Myocyte (in vitro differentiated cells): ENCODE measurements at regions not wholly inside any gene's neighbourhood (a gene's known extent, or its start where the extent isn't known, plus 50 kb on each side); places are given as distances from the start of the nearest gene placed in this dataset.
"Not testable (repeated sequence)": the region's sequence is repeated elsewhere in the genome, so short reads cannot be mapped to it uniquely, and the experiment has no call there.

Experiments
- DNase-seq: peaks from one replicate; pipeline ENCODE4 v3.0.0-alpha.2; 2012; ENCODE audit warnings: low read depth

GRCh38 chr13:86846501-86846900 is 824.7 kb upstream of the SLITRK5 start:
- DNase-seq: peak; percentile 24

- DNase-seq: no peak
These were observed 822.5 kb upstream of the SLITRK5 start for GRCh38 chr13:86848716-86849115.

- DNase-seq: peak; percentile 31
These were observed 814.2 kb upstream of the SLITRK5 start for GRCh38 chr13:86856991-86857390.

- DNase-seq: no peak
These were observed 813.0 kb upstream of the SLITRK5 start for GRCh38 chr13:86858216-86858615.

- DNase-seq: no peak
These were observed 809.0 kb upstream of the SLITRK5 start for GRCh38 chr13:86862137-86862536.

GRCh38 chr13:86864376-86864775 is 806.8 kb upstream of the SLITRK5 start:
- DNase-seq: no peak

GRCh38 chr13:86870444-86870843 is 800.7 kb upstream of the SLITRK5 start:
- DNase-seq: peak; percentile 41

- no peak for DNase-seq
These were observed 793.7 kb upstream of the SLITRK5 start for GRCh38 chr13:86877441-86877840.

GRCh38 chr13:86878781-86879180 is 792.4 kb upstream of the SLITRK5 start:
- no peak for DNase-seq

- DNase-seq: no peak
These were observed 789.8 kb upstream of the SLITRK5 start for GRCh38 chr13:86881390-86881789.

GRCh38 chr13:86882107-86882506 is 789.1 kb upstream of the SLITRK5 start:
- no peak for DNase-seq

- peak; percentile 7 for DNase-seq
These were observed 788.3 kb upstream of the SLITRK5 start for GRCh38 chr13:86882835-86883234.

GRCh38 chr13:86892330-86892729 is 778.8 kb upstream of the SLITRK5 start:
- no peak for DNase-seq

- DNase-seq: no peak
These were observed 770.3 kb upstream of the SLITRK5 start for GRCh38 chr13:86900906-86901305.

GRCh38 chr13:86906127-86906874 is 764.9 kb upstream of the SLITRK5 start:
- DNase-seq: no peak

GRCh38 chr13:86907156-86907555 is 764.0 kb upstream of the SLITRK5 start:
- DNase-seq: peak; percentile 18

- no peak for DNase-seq
These were observed 761.9 kb upstream of the SLITRK5 start for GRCh38 chr13:86909318-86909717.

GRCh38 chr13:86914757-86915156 is 756.4 kb upstream of the SLITRK5 start:
- DNase-seq: no peak

GRCh38 chr13:86917438-86917837 is 753.7 kb upstream of the SLITRK5 start:
- not testable (repeated sequence) for DNase-seq

GRCh38 chr13:86918682-86919081 is 752.5 kb upstream of the SLITRK5 start:
- no peak for DNase-seq

GRCh38 chr13:86920961-86921360 is 750.2 kb upstream of the SLITRK5 start:
- no peak for DNase-seq

GRCh38 chr13:86922936-86923335 is 748.2 kb upstream of the SLITRK5 start:
- peak; percentile 12 for DNase-seq

GRCh38 chr13:86926916-86927315 is 744.3 kb upstream of the SLITRK5 start:
- not testable (repeated sequence) for DNase-seq
